LoVo (cell line): ENCODE measurements at regions not wholly inside any gene's neighbourhood (a gene's known extent, or its start where the extent isn't known, plus 50 kb on each side); places are given as distances from the start of the nearest gene placed in this dataset.
A peak's percentile ranks its signal among the peaks of the same experiment; 100 is the strongest.
"Not testable (repeated sequence)": the region's sequence is repeated elsewhere in the genome, so short reads cannot be mapped to it uniquely, and the experiment has no call there.

Source experiments
- DNase-seq: peaks from one replicate; pipeline ENCODE4 v3.0.0-alpha.2; 2016; ENCODE audit warnings: low spot score

DNA sequence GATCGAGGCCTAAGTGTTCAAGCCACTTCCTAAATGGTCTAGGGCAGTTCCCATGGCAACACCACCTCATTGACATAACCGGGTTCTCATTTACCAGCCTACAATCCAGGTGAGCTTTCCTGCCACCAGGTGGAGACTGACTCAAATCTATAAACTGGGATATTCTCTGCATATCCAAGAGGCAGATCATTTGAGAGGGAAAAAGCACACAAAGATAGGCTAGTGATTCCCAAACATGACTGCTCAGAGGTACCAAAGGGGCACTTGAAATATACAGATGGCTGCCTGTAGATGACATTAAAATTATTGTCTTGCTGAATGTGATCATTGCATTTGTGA, 141.3 kb upstream of the PROK2 start:
- DNase-seq: peak; percentile 33

DNA sequence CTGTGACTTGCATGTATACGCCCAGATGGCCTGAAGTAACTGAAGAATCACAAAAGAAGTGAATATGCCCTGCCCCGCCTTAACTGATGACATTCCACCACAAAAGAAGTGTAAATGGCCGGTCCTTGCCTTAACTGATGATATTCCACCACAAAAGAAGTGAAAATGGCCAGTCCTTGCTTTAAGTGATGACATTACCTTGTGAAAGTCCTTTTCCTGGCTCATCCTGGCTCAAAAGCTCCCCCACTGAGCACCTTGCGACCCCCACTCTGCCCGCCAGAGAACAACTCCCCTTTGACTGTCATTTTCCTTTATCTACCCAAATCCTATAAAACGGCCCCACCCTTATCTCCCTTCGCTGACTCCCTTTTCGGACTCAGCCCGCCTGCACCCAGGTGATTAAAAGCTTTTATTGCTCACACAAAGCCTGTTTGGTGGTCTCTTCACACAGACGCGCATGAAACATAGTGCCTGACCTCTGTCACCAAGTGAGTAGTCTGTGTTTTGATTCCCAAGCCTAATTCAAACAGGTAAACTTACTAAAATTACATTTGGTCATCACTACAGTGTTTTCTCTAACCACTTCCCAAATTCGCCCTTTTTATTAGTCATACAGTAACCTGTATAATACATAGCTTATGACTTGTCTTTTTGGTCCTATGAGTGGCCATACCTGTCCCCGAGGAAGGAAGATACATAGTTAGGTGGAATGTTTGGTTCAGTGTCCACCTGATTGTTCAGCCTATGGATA, 140.7 kb upstream of the PROK2 start:
- DNase-seq: not testable (repeated sequence)

DNA sequence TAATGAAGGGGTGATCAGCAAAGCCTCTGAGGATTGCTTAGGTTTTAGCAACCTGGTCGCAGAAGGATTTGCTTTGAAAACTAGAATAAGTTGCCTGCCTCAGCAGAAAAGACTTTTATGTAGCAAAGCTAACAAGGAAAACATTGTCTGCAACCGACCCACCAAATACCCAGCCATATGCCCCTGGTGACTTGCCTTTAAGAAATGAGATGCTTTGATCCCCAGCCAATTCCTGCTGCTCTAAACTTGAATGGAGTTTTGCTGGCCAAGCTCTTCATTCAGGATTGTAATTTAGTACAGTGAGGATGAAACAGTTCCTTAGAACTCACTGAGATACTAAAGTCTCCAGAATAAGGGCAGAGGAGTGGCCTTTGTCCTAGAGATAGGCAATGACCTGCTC, 139.8 kb upstream of the PROK2 start:
- DNase-seq: no peak

DNA sequence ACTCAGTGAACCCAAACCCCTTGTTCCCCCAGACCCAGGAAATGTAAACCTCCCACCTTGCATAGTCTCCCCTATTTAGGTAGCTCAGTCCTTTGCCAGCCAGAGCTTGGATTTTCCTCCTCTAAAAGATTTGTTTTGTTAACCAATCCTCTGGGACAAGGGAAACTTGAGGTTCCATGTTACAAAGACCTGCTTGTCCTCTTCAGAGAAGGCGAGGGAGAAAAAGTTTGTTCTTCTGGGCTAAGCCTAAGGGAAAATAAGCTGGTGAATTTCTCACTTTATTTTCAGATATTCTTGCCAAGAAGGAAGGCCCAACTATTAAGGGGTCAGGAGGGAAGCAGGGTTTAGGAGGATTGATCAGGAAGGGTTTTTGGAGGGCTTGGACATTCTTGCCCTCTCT, 136.1 kb upstream of the PROK2 start:
- DNase-seq: no peak

DNA sequence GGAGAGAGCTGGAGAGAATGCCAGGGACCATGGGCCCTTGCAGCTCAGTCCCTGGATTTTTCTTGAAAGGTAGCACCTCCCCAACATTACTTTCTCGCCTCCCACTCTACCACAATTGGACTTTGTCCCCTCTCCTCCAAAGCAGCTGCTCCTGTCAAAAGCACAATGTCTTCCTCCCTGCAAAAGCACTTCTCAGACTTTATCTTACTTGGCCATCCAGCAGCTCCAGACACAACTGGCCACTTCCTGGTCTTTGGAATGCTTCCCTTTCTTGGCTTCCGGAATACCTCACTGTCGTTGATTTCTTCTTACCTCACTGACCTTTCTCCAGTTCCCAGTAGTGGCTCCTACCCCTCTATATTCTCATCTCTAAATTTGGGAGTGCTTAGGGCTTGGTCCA, 134.6 kb upstream of the PROK2 start:
- no peak for DNase-seq

DNA sequence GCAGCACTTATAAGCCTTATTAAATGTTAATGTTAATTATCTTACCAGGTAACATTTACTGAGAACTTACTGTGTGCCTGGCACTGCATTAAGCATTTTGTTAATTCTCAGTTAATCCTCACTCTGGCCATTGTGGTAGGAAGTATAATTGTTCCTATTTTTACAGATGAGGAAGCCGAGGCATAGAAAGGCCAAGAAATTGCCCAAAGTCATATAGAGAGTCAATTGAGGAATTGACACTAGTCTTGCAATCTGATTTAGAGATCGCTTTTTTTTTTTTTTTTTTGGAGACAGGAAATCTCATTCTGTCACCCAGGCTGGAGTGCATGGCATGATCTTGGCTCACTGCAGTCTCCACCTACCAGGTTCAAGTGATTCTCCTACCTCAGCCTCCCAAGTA, 132.6 kb upstream of the PROK2 start:
- DNase-seq: no peak

DNA sequence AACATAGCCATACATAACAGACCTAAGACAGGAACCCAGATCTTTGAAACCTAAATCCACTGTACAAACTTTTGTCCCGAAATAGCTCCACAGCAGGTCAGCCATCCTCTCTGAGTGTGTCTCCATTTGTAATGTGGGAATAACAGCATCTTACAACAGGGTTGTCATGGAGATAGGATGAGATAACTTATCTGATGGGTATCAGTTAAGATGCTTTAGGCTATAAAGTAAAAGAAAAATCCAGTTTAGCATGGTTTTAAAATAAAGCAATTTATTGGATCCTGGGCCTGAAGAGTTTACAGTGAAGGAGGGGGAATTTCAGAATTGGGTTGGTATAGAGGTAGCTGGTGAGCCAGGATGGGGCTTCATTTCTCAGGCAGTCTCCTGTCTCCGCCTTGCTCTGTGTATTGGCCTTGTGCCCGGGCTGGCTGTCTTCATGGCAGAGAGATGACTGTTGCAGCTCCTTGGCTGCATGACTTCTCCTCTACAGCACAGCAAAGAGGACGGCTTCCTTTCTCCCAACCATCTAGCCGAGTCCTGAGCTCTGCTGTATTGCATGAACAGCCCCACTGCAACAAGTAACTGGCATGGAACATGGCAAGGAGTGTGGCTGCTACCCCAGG, 131.9 kb upstream of the PROK2 start:
- no peak for DNase-seq

DNA sequence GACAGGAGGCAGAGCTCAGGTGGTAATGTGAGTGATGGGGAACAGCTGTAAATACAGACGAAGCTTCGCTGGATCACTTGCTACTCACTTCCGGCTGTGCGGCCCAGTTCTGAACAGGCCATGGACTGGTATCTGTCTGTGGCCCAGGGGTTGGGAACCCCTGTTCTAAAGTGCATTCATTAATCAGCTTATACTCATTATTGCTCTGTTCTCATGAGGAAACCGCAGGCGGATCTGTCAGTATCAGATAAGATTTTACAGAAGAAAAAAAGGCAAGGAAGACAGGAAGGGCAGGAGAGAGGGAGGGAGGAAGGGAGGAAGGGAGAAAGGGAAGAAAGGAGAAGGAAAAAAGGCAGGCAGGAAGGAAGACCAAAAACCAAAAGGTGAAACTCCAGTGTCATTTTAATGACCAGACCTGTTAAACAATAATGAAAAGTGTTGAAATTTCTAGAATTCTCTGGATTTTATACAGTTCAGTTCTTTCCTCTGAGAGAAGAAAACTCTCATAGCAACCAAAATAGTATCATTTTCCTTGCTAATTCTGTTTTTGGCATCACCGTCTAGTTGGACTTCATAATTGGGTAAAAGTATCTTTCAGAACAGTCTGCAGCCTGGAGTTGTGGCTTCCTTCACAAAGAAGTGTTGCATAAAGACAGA, 128.0 kb upstream of the PROK2 start:
- no peak for DNase-seq

DNA sequence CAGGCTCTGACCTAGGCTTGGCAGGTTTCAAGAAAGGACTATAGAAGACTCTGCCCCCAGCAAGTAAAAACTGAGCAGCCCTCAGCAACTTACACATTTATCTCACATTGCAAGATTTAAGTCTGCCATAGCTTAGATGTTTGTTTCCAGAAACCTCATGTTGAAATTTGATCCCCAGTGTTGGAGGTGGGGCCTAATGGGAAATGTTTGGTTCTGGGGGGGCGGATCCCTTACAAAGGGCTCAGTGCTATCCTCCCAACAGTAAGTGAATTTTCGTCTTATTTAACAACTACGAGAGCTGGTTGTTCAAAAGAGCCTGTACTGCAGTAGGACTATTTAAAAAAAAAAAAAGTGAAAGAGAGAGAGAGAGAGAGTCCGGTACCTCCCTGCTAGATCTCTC, 125.2 kb upstream of the PROK2 start:
- DNase-seq: no peak

DNA sequence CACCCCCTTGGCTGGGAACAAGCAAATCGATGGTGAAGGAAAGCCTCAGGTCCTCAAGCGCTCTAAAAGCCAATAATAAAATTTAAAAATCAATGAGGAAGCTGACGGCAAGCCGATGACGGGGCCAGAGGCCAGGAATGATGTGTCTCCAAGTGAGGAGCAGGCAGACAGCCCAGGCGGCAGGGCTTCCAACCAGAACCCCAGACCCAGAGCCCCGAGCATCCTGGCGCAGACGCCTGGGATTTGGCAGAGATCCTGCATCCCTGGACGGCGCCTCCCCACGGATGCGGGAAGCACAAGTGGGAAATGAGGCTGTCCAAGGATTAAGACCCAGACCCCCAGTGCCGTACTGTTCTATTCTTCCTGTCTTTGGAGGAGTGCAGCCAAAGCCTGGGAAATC, 123.0 kb upstream of the PROK2 start:
- no peak for DNase-seq

DNA sequence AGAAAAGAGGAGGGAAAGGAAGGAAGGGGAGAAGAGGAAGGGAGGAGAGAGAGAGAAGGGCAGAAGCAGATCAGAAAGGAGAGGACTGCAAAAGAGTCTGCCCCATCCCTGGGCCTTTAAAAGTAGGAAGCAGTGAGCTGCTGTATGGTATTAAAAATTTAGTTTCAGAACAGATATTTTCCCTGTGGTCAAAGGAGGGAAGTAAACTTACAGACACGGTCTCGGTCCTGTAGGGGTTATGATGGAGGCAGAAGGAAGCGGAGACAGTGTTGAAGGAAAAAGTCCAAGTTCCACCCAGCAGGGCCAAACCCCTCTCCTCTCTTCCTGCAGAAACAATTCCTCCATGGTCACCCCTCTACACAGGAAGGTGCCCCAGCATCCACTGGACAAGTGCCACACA, 122.0 kb upstream of the PROK2 start:
- no peak for DNase-seq

DNA sequence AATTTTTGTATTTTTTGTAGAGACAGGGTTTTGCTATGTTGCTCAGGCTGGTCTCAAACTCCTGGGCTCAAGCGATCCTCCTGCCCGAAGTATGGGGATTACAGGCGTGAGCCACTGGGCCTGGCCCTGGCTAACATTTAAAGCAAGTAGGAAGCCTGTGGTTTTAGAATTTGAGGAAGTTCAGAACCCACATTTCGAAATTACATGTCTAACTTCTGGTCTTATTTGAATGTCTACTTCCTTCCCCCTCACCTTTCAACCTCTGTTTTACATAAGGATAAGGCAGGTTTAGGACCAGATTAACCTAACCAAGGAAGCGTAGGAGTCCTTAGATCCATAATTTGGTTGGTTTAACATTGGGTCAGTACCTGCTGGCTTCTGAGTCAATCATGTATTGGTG, 120.5 kb upstream of the PROK2 start:
- no peak for DNase-seq

DNA sequence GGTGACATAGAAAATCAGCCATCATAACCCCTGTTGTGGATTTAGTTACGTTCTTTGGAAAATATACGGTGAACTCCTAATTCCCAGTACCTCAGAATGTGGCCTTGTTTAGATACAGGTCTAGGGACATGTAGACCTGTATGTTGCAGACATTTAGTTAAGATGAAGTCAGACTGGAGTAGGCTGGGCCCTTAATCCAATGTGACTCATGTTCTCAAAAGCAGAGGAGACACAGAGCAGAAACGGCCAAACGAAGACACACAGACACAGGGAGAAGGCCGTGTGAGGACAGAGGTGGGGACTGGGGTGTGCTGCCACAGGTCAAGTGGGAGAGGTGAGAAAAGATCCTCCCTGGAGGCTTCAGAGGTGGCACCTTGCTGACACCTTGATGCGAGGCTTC, 119.0 kb upstream of the PROK2 start:
- DNase-seq: no peak

DNA sequence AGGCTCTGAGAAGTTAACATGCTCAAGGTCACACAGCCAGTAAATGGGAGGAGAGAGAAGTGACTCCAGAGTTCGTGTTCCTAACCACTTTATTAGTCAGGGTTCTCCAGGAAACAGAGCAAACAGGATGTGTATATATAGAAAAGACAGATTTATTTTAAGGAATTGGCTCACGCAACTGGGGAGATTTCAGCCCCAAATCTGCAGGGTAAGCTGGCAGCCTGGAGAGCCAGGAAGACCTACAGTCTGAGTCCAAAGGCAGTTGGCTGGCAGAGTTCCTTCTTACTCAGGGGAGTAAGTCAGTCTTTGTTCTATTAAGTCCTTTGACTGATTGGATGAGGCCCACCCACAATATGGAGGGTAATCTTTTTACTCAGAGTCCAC, 118.2 kb upstream of the PROK2 start:
- DNase-seq: no peak

DNA sequence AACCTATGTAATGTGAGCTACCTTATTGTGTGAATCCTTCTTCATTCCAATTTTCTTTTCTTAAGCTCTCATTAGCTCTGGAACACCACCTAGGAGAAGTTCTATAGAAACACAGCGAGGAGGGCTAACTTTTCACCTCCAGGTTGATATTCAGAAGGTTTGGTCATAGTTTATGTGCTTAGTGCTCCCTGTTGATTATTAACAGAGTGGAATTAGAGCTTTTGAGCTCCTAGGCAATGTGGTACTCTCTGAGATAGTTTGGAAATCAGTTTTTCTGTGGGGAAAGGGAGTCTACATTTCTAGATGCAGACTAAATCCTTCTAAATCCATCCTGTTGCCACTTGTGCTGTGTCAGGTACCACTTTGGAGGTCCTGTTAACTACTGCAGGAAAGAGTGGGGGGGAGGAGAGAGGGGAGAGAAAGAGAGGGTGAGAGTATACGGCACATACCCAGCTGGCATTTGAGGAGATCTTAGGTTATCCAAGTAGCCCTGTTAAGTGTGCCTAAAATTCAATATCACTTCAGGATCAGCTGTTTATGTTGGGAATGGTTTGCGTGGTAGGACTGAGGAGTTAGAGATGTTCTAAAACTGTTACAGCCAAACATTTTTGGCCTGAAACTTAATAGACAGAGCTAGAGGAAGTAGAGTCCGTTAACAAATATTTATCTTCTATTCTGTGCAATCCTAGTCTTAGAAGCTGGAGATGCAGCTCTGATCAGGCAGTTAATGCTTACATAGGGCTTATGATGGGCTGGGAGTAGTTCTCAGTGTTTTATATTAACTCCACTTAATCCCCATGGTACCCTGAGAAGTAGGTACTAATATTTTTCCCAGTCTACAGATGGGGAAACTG, 117.5 kb upstream of the PROK2 start:
- no peak for DNase-seq

DNA sequence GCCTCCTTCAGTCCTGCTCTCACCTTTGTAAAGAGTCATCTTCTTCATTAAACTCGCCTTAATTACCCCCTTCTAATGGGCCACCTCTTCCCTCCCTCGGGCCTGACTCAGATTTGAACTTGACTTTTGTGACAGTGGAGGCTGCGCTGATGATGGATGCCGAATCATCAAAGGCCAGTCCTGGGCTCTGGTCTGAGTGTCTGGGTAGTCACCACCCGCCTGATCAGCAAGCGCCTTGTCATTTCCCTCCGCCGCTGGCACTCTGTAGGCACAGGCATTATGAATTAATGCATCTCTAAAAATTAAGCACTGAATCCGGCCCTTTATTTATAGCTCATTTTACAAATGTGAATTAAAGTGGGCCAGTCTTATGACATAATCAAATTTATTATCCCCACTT, 116.7 kb upstream of the PROK2 start:
- no peak for DNase-seq

DNA sequence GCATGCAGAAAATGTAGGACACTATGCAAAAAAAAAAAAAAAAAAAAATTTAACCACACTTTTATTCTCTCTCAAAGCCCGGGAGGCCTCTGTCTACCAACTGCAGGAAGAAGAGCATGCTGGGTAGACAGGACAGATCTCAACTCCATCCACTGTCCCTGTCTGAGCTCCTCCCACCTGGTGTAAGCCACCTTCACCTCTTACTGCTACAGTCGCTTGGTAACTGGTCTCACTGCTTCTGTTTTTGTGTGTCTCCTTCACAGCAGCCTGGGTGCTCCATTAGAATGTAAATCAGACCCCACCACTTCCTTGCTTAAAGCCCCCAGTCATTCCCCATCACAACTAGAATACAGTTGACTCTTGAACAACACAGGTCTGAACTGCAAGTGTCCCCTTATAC, 115.1 kb upstream of the PROK2 start:
- no peak for DNase-seq

DNA sequence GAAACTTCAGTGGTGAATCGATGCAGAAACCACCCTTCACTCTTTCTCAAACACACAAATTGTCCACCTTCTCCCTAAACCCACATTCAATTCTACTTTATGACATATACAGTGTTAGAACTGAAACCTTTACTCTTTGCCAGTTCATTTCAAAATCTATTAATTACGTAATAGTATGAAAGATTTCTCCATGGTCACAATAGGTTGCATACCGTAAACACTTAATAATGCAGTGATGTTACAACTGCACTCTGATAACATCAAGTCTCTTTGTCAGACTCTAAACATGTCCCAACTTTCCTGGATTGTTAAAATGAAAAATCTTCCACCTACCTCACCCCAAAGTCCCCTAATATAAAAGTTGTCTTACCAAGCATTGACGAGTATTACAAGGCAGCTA, 111.8 kb upstream of the PROK2 start:
- DNase-seq: no peak

DNA sequence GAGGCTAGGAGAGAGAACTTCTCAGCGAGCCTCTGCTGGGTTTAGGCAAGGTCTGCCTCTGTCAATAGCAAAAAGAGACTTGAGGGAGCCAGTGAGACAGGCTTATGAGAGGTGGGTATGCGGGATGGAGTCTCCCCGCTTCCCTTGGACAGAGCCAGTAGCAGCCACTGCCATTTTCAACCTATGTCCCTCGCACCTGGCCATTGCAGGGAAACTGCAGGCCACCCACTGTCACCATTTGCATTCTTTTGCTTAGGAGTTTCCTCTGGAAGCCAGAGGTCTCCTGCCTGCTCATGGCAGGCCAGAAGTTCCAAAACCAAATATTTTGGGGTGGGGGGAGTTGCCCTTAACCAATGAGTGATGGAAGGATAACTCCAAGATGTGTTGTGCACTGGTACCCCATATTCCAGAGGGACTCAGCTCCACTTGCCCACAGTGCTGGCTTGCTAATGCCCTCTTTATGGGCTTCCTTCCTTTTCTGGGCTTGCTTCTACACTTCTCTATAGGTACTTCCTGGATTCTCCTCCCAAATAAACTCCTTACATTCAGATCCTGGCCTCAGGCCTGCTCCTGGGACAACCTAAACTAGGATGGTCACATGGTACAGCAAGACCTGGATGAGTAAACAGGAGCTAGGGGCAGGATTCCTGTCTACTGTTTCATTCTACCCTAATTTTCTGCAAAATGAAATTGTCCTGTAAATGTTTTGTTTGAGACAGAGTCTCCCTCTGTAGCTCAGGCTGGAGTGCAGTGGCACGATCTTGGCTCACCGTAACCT, 108.9 kb upstream of the PROK2 start:
- no peak for DNase-seq

DNA sequence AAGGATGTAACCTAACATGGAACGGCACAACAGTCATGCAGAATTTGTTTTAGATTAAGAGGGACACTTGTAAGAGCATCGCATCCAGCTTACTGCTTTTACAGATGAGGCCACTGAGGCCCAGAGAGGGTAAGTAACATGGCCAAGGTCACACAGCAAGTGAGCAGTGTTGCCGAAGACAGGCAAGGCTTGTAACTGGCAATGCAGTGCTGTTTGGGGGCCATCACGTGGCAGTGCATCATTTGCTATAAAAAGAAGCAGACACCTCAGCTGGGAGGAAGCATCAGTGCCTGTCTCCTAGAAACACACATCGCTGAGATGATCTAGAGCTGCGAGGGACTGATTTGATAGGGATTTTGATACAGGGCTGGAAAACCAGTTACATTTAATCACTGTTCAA, 108.2 kb upstream of the PROK2 start:
- no peak for DNase-seq

DNA sequence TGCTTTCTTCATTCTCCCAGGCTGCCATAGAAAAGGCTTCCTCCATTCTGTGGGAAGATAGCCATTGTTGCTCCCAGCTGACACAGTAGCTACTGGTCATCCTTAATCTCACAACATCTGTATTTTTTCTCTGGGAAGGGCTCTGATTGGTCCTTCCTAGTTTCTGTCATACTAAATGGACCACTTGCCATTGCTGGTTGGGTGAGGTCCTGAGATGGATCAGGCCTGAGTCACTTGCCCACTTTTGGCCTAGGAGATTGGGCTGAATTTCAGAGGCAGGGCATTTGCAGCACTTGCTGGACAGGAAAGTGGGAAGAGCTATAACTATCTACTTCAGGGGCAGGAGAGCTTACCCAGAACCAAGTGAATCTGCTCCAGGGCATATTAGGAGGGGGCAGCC, 106.5 kb upstream of the PROK2 start:
- DNase-seq: no peak

DNA sequence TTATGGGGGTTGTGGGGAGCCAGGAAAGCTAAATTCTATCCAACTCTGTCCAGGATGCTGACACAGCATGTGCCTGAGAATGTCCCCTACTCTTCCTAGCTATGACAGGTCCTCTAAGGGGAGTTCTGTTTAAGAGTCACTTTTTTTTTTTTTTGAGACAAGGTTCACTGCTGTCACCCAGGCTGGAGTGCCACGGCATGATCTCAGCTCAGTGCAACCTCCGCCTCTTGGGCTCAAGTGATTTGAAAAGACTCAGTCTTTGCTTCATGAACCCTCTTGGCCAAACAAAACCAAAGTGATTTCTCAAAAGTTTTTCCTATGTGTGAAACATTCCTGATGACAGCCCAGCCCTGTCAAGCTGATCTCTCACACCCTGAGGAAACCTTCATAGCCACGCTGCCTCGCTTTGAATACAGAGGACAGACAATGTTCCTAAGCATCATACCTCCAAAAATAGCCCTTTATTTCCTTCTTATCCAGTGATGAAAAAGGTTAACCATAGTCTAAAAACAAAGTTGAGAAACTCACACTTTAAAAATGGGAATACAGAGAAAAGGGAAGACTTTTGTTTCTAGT, 105.5 kb upstream of the PROK2 start:
- no peak for DNase-seq
